GM12878 (cell line): ENCODE measurements at regions not wholly inside any gene's neighbourhood (a gene's known extent, or its start where the extent isn't known, plus 50 kb on each side); places are given as distances from the start of the nearest gene placed in this dataset.

Source experiments
- ATAC-seq: fragments of 200-7000 bp; cut with Tn5 transposase; 3 replicates; pipeline ENCODE4 v1.9.1; 2020; ENCODE audit warnings: mild to moderate bottlenecking, moderate library complexity
- BruUV-seq: library from RNA; stranded (reverse); fragments of 400-500 nt; replicated peaks from 2 replicates; lab custom pipeline; 2021; lab: Mats Ljungman, UMichigan
- CTCF ChIA-PET: fragments of 300-600 bp; sonication (Branson Sonifier 250); formaldehyde crosslinking; extraction: SDS; loops from one replicate; lab custom pipeline; 2021; ENCODE audit warnings: inconsistent platforms; lab: Yijun Ruan, JAX
- POLR2A ChIA-PET: fragments of 350-600 bp; formaldehyde crosslinking; extraction: SDS; loops from one replicate; lab custom pipeline; 2021; ENCODE audit warnings: inconsistent platforms; lab: Charles Lee
- RAD21 ChIA-PET: fragments of 300-600 bp; sonication (Branson Sonifier 250); formaldehyde crosslinking; loops from one replicate; lab custom pipeline; 2023; ENCODE audit warnings: antibody characterized with exemption; ENCODE audit not compliant: unreplicated experiment; lab: Charles Lee
- SMC1A ChIA-PET: fragments of 300-600 bp; sonication (Branson Sonifier 250); formaldehyde crosslinking; loops from one replicate; lab custom pipeline; 2023; ENCODE audit not compliant: unreplicated experiment, uncharacterized antibody; lab: Charles Lee
- DNase-seq: peaks from one replicate; pipeline ENCODE4 v3.0.0-alpha.2; 2011; ENCODE audit warnings: low read depth, low spot score
- FAIRE-seq: peaks from 3 replicates; lab custom pipeline; 2011; peaks lifted over from hg19 to GRCh38; lab: Jason Lieb, UNC
- H2AFZ ChIP-seq: 2 replicates; pipeline ENCODE4 v1.6.0; 2011; ENCODE audit warnings: low read depth, low read length, control low read depth; ENCODE audit not compliant: control insufficient read depth
- H3K27ac ChIP-seq: 2 replicates; pipeline ENCODE4 v1.5.1; 2011; ENCODE audit warnings: control low read depth; ENCODE audit not compliant: control insufficient read depth, insufficient read depth
- H3K27me3 ChIP-seq, 2 experiments: replicated peaks in 1 of 2; 2 replicates each; pipeline versions ENCODE4 v1.6.0 to v1.6.1; 2011; ENCODE audit warnings: low read length in 1 of 2; ENCODE audit not compliant: control insufficient read depth in 2 of 2, insufficient read depth in 2 of 2
- H3K36me3 ChIP-seq, 2 experiments: 2 replicates each; pipeline ENCODE4 v1.5.1; 2011; ENCODE audit warnings: low read length in 1 of 2; ENCODE audit not compliant: control insufficient read depth in 2 of 2, insufficient read depth in 2 of 2
- H3K4me1 ChIP-seq: 2 replicates; pipeline ENCODE4 v1.6.1; 2011; ENCODE audit warnings: mild to moderate bottlenecking, low read length, moderate library complexity, mixed read lengths; ENCODE audit not compliant: control insufficient read depth, insufficient read depth
- H3K4me2 ChIP-seq: 2 replicates; pipeline ENCODE4 v1.6.0; 2011; ENCODE audit warnings: control low read depth; ENCODE audit not compliant: control insufficient read depth, insufficient read depth
- H3K4me3 ChIP-seq: fragments of 200-600 bp; sonication (generic); 2 replicates; pipeline ENCODE4 v1.5.1; 2016
- H3K79me2 ChIP-seq: 2 replicates; pipeline ENCODE4 v1.6.0; 2011; ENCODE audit warnings: low read length; ENCODE audit not compliant: control insufficient read depth, insufficient read depth
- H3K9ac ChIP-seq: 2 replicates; pipeline ENCODE4 v1.8.0; 2011; ENCODE audit warnings: low read length, control low read depth, mixed read lengths; ENCODE audit not compliant: control insufficient read depth, insufficient read depth
- H3K9me3 ChIP-seq: replicated peaks from 3 replicates; pipeline ENCODE4 v1.5.1; 2011; ENCODE audit warnings: mild to moderate bottlenecking, low read length; ENCODE audit not compliant: control insufficient read depth, insufficient read depth
- H4K20me1 ChIP-seq: 2 replicates; pipeline ENCODE4 v1.6.0; 2011; ENCODE audit not compliant: control insufficient read depth, insufficient read depth
- CHD4 ChIP-seq: fragments of 200-600 bp; sonication (generic); IDR thresholded peaks from 2 replicates; pipeline ENCODE4 v1.6.1; 2016; ENCODE audit warnings: mild to moderate bottlenecking
- FOXM1 ChIP-seq: IDR thresholded peaks from 2 replicates; pipeline ENCODE4 v1.6.1; 2012; ENCODE audit warnings: low read depth, mild to moderate bottlenecking, inconsistent platforms, low read length, moderate library complexity
- in situ Hi-C: fragments of 300-500 bp; cut with MboI; formaldehyde crosslinking; loops from 9 replicates; pipeline ENCODE4 v1.14.3; 2018; ENCODE audit warnings: mixed read lengths
- intact Hi-C: fragments of 100-400 bp; cut with micrococcal nuclease; formaldehyde crosslinking; loops from one replicate; pipeline ENCODE4 v1.14.2; 2022; ENCODE audit not compliant: unreplicated experiment
- TF ChIP-seq, protein P1 (sequence below): IDR thresholded peaks from 2 replicates; pipeline ENCODE4 v1.6.1; 2011; ENCODE audit warnings: low read depth, low read length, improper control_type of control experiment, borderline replicate concordance
- TF ChIP-seq, protein P2 (sequence below): fragments of 150-350 bp; IDR thresholded peaks from 2 replicates; pipeline ENCODE4 v1.6.1; 2016; ENCODE audit warnings: low read depth, low read length
- TF ChIP-seq, protein P3 (sequence below): IDR thresholded peaks from 2 replicates; pipeline ENCODE4 v1.6.1; 2012; ENCODE audit warnings: low read depth, low read length, improper control_type of control experiment
- TF ChIP-seq, protein P4 (sequence below): fragments of 450-650 bp; IDR thresholded peaks from 2 replicates; pipeline ENCODE4 v1.6.1; 2016; ENCODE audit warnings: mild to moderate bottlenecking
- TF ChIP-seq, protein P5 (sequence below): fragments of 450-650 bp; IDR thresholded peaks from 2 replicates; pipeline ENCODE4 v1.6.1; 2014; ENCODE audit warnings: mild to moderate bottlenecking
- TF ChIP-seq, protein P6 (sequence below): fragments of 450-650 bp; IDR thresholded peaks from 2 replicates; pipeline ENCODE4 v1.6.1; 2018; ENCODE audit warnings: mild to moderate bottlenecking, low read depth, moderate library complexity; ENCODE audit not compliant: partially characterized antibody
- TF ChIP-seq, protein P7 (sequence below): IDR thresholded peaks from 2 replicates; pipeline ENCODE4 v1.6.1; 2011; ENCODE audit warnings: borderline replicate concordance, low read depth, mild to moderate bottlenecking, moderate library complexity, mixed read lengths, low read length; ENCODE audit not compliant: insufficient read depth; ENCODE audit errors: extremely low read length

DNA sequence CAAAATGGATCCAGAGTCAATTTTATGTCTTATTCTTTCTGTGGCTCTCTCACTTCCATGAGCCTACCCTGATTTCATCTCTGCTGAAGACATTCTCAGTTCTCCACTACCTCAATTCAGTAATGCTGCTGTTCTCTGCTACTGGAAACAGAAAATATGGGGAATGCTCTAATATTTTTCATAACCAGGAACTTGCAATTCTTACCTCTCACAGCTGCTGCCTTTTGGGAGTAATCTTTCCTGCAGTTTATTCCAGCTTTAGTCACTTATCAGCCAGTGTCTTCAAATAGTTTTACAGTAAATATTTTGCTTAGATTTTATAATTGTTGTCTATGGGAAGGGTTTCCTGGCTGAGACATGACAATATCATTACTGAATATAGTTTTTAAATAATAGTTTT is 145.1 kb upstream of the UFM1 start:
- ChIA-PET POLR2A (no interaction called here), RAD21 (no interaction called here), SMC1A (no interaction called here), CTCF (no interaction called here)
- intact Hi-C loops = no loop called here
- no peak overlapping the region for H3K27ac ChIP-seq
- no peak overlapping the region for H3K9ac ChIP-seq
- H4K20me1 ChIP-seq = no peaks in the 10 kb centered on the region
- no peaks in the 10 kb centered on the region for H3K27me3 ChIP-seq
- FAIRE-seq = no peak
- in situ Hi-C loops = no loop called here
- no peaks in the 10 kb centered on the region for H3K4me1 ChIP-seq
- DNase-seq = no peak
- no peaks in the 10 kb centered on the region for H3K9me3 ChIP-seq
- no peaks in the 10 kb centered on the region for H3K36me3 ChIP-seq
- no peak for ATAC-seq
- BruUV-seq = no TSS peak
- H2AFZ ChIP-seq = no peak overlapping the region
- H3K4me3 ChIP-seq = no peak overlapping the region
- no peak overlapping the region for H3K4me2 ChIP-seq
- H3K79me2 ChIP-seq = no peaks in the 10 kb centered on the region
- TF ChIP-seq FOXM1 (no peak), CHD4 (no peak)
- TF ChIP-seq, protein P1, sequence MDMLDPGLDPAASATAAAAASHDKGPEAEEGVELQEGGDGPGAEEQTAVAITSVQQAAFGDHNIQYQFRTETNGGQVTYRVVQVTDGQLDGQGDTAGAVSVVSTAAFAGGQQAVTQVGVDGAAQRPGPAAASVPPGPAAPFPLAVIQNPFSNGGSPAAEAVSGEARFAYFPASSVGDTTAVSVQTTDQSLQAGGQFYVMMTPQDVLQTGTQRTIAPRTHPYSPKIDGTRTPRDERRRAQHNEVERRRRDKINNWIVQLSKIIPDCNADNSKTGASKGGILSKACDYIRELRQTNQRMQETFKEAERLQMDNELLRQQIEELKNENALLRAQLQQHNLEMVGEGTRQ = no peak
- TF ChIP-seq, protein P2, sequence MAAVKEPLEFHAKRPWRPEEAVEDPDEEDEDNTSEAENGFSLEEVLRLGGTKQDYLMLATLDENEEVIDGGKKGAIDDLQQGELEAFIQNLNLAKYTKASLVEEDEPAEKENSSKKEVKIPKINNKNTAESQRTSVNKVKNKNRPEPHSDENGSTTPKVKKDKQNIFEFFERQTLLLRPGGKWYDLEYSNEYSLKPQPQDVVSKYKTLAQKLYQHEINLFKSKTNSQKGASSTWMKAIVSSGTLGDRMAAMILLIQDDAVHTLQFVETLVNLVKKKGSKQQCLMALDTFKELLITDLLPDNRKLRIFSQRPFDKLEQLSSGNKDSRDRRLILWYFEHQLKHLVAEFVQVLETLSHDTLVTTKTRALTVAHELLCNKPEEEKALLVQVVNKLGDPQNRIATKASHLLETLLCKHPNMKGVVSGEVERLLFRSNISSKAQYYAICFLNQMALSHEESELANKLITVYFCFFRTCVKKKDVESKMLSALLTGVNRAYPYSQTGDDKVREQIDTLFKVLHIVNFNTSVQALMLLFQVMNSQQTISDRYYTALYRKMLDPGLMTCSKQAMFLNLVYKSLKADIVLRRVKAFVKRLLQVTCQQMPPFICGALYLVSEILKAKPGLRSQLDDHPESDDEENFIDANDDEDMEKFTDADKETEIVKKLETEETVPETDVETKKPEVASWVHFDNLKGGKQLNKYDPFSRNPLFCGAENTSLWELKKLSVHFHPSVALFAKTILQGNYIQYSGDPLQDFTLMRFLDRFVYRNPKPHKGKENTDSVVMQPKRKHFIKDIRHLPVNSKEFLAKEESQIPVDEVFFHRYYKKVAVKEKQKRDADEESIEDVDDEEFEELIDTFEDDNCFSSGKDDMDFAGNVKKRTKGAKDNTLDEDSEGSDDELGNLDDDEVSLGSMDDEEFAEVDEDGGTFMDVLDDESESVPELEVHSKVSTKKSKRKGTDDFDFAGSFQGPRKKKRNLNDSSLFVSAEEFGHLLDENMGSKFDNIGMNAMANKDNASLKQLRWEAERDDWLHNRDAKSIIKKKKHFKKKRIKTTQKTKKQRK = no peak
- TF ChIP-seq, protein P3, sequence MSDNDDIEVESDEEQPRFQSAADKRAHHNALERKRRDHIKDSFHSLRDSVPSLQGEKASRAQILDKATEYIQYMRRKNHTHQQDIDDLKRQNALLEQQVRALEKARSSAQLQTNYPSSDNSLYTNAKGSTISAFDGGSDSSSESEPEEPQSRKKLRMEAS = no peak
- TF ChIP-seq, protein P4, sequence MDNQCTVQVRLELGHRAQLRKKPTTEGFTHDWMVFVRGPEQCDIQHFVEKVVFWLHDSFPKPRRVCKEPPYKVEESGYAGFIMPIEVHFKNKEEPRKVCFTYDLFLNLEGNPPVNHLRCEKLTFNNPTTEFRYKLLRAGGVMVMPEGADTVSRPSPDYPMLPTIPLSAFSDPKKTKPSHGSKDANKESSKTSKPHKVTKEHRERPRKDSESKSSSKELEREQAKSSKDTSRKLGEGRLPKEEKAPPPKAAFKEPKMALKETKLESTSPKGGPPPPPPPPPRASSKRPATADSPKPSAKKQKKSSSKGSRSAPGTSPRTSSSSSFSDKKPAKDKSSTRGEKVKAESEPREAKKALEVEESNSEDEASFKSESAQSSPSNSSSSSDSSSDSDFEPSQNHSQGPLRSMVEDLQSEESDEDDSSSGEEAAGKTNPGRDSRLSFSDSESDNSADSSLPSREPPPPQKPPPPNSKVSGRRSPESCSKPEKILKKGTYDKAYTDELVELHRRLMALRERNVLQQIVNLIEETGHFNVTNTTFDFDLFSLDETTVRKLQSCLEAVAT = no peak
- TF ChIP-seq, protein P5, sequence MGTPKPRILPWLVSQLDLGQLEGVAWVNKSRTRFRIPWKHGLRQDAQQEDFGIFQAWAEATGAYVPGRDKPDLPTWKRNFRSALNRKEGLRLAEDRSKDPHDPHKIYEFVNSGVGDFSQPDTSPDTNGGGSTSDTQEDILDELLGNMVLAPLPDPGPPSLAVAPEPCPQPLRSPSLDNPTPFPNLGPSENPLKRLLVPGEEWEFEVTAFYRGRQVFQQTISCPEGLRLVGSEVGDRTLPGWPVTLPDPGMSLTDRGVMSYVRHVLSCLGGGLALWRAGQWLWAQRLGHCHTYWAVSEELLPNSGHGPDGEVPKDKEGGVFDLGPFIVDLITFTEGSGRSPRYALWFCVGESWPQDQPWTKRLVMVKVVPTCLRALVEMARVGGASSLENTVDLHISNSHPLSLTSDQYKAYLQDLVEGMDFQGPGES = no peak
- TF ChIP-seq, protein P6, sequence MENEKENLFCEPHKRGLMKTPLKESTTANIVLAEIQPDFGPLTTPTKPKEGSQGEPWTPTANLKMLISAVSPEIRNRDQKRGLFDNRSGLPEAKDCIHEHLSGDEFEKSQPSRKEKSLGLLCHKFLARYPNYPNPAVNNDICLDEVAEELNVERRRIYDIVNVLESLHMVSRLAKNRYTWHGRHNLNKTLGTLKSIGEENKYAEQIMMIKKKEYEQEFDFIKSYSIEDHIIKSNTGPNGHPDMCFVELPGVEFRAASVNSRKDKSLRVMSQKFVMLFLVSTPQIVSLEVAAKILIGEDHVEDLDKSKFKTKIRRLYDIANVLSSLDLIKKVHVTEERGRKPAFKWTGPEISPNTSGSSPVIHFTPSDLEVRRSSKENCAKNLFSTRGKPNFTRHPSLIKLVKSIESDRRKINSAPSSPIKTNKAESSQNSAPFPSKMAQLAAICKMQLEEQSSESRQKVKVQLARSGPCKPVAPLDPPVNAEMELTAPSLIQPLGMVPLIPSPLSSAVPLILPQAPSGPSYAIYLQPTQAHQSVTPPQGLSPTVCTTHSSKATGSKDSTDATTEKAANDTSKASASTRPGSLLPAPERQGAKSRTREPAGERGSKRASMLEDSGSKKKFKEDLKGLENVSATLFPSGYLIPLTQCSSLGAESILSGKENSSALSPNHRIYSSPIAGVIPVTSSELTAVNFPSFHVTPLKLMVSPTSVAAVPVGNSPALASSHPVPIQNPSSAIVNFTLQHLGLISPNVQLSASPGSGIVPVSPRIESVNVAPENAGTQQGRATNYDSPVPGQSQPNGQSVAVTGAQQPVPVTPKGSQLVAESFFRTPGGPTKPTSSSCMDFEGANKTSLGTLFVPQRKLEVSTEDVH = no peak
- TF ChIP-seq, protein P7, sequence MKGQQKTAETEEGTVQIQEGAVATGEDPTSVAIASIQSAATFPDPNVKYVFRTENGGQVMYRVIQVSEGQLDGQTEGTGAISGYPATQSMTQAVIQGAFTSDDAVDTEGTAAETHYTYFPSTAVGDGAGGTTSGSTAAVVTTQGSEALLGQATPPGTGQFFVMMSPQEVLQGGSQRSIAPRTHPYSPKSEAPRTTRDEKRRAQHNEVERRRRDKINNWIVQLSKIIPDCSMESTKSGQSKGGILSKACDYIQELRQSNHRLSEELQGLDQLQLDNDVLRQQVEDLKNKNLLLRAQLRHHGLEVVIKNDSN = no peak
